ENCODE measurements at regions not wholly inside any gene's neighbourhood (a gene's known extent, or its start where the extent isn't known, plus 50 kb on each side); places are given as distances from the start of the nearest gene placed in this dataset.

- no peak for TF ChIP-seq CTCF (IDR thresholded peaks at IDR 0.05; ENCODE audit: control insufficient read depth, insufficient read depth, low read depth, low read length, missing control alignments)
- H3K4me3 ChIP-seq (ENCODE audit: control insufficient read depth, low read depth, low read length) = no peak overlapping the region
- DNase-seq (ENCODE audit: low read depth) = no peak
Measured at GRCh38 chr2:10193276-10193795, 70.8 kb downstream of the RRM2 start.

- no peak for DNase-seq (ENCODE audit: low read depth)
- no peak for TF ChIP-seq CTCF (IDR thresholded peaks at IDR 0.05; ENCODE audit: control insufficient read depth, insufficient read depth, low read depth, low read length, missing control alignments)
- no peak overlapping the region for H3K4me3 ChIP-seq (ENCODE audit: control insufficient read depth, low read depth, low read length)
Measured at GRCh38 chr2:10193851-10194820, 71.6 kb downstream of the RRM2 start.

GRCh38 chr2:10195278-10196109 lies 73.0 kb downstream of the RRM2 start:
- no peak overlapping the region for H3K4me3 ChIP-seq (ENCODE audit: control insufficient read depth, low read depth, low read length)
- no peak for DNase-seq (ENCODE audit: low read depth)
- no peak for TF ChIP-seq CTCF (IDR thresholded peaks at IDR 0.05; ENCODE audit: control insufficient read depth, insufficient read depth, low read depth, low read length, missing control alignments)

GRCh38 chr2:10196110-10196892 lies 73.8 kb downstream of the RRM2 start:
- no peak for DNase-seq (ENCODE audit: low read depth)
- TF ChIP-seq CTCF (IDR thresholded peaks at IDR 0.05; ENCODE audit: control insufficient read depth, insufficient read depth, low read depth, low read length, missing control alignments) = no peak
- H3K4me3 ChIP-seq (ENCODE audit: control insufficient read depth, low read depth, low read length) = no peak overlapping the region

GRCh38 chr2:10196948-10197696 lies 74.6 kb downstream of the RRM2 start:
- no peak for DNase-seq (ENCODE audit: low read depth)
- H3K4me3 ChIP-seq (ENCODE audit: control insufficient read depth, low read depth, low read length) = no peak overlapping the region
- no peak for TF ChIP-seq CTCF (IDR thresholded peaks at IDR 0.05; ENCODE audit: control insufficient read depth, insufficient read depth, low read depth, low read length, missing control alignments)

Measured in AG09309 (cell line).